ENCODE measurements at regions not wholly inside any gene's neighbourhood (a gene's known extent, or its start where the extent isn't known, plus 50 kb on each side); places are given as distances from the start of the nearest gene placed in this dataset.

GRCh38 chr18:30409120-30409519 is 633.4 kb downstream of the DSC3 start:
- TF ChIP-seq, protein P1, sequence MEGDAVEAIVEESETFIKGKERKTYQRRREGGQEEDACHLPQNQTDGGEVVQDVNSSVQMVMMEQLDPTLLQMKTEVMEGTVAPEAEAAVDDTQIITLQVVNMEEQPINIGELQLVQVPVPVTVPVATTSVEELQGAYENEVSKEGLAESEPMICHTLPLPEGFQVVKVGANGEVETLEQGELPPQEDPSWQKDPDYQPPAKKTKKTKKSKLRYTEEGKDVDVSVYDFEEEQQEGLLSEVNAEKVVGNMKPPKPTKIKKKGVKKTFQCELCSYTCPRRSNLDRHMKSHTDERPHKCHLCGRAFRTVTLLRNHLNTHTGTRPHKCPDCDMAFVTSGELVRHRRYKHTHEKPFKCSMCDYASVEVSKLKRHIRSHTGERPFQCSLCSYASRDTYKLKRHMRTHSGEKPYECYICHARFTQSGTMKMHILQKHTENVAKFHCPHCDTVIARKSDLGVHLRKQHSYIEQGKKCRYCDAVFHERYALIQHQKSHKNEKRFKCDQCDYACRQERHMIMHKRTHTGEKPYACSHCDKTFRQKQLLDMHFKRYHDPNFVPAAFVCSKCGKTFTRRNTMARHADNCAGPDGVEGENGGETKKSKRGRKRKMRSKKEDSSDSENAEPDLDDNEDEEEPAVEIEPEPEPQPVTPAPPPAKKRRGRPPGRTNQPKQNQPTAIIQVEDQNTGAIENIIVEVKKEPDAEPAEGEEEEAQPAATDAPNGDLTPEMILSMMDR (IDR thresholded peaks at IDR 0.05): no peak
- no peak for TF ChIP-seq POLR2A (IDR thresholded peaks at IDR 0.05)

Data from body of pancreas (tissue), 4 donors.